ENCODE measurements at regions not wholly inside any gene's neighbourhood (a gene's known extent, or its start where the extent isn't known, plus 50 kb on each side); places are given as distances from the start of the nearest gene placed in this dataset.

GRCh38 chr12:61985830-61986229 lies 274.4 kb upstream of the USP15 start:
- no peak for DNase-seq
- no peak for TF ChIP-seq CTCF (IDR thresholded peaks at IDR 0.05)
- CTCF ChIA-PET = no interaction called here
- Mint-ChIP-seq H3K9me3 (no peaks in the 10 kb centered on the region), H3K27me3 (no peaks in the 10 kb centered on the region), H3K4me3 (no peak overlapping the region), H3K36me3 (ENCODE audit: low read depth) (no peaks in the 10 kb centered on the region), H3K4me1 (ENCODE audit: low read depth) (no peaks in the 10 kb centered on the region), H3K27ac (no peak overlapping the region)
- POLR2A ChIA-PET = no interaction called here
- intact Hi-C loops (cut with micrococcal nuclease) = no loop called here
- ATAC-seq = no peak

- ATAC-seq = no peak
- no peak for DNase-seq
- Mint-ChIP-seq H3K9me3 (no peaks in the 10 kb centered on the region), H3K4me1 (ENCODE audit: low read depth) (no peaks in the 10 kb centered on the region), H3K4me3 (no peak overlapping the region), H3K27me3 (no peaks in the 10 kb centered on the region), H3K27ac (no peak overlapping the region), H3K36me3 (ENCODE audit: low read depth) (no peaks in the 10 kb centered on the region)
- ChIA-PET CTCF (no interaction called here), POLR2A (no interaction called here)
- intact Hi-C loops (cut with micrococcal nuclease) = no loop called here
- TF ChIP-seq CTCF (IDR thresholded peaks at IDR 0.05) = no peak
These were observed 273.0 kb upstream of the USP15 start for GRCh38 chr12:61987173-61987572.

GRCh38 chr12:61991661-61992060 lies 268.5 kb upstream of the USP15 start:
- no peak for TF ChIP-seq CTCF (IDR thresholded peaks at IDR 0.05)
- Mint-ChIP-seq H3K4me3 (no peak overlapping the region), H3K27me3 (no peaks in the 10 kb centered on the region), H3K27ac (no peak overlapping the region), H3K36me3 (ENCODE audit: low read depth) (no peaks in the 10 kb centered on the region), H3K4me1 (ENCODE audit: low read depth) (no peaks in the 10 kb centered on the region), H3K9me3 (no peaks in the 10 kb centered on the region)
- ChIA-PET POLR2A (interaction anchor here (0.6 kb wide), 1 partner anchor 346 kb away, joined by 3 read pairs; no protein-coding TSS in a partner anchor), CTCF (interaction anchor here (1.2 kb wide), 1 partner anchor 132 kb away, joined by 3 read pairs; no protein-coding TSS in a partner anchor)
- intact Hi-C loops (cut with micrococcal nuclease) = no loop called here
- ATAC-seq (no peak), DNase-seq (no peak)

GRCh38 chr12:61993734-61994345 lies 266.4 kb upstream of the USP15 start:
- ATAC-seq = peak; percentile 47
- CTCF ChIA-PET = interaction anchor here (1.2 to 2.0 kb wide), 4 partner anchors 9 to 130 kb away, joined by 4 to 5 read pairs (median 4); no protein-coding TSS in a partner anchor

More at GRCh38 chr12:61993734-61994345, 266.4 kb upstream of the USP15 start:
- H3K27ac Mint-ChIP-seq = no peak overlapping the region
- no peaks in the 10 kb centered on the region for H3K36me3 Mint-ChIP-seq (ENCODE audit: low read depth)
- POLR2A ChIA-PET = no interaction called here
- intact Hi-C loops (cut with micrococcal nuclease) = no loop called here
- H3K4me1 Mint-ChIP-seq (ENCODE audit: low read depth) = no peaks in the 10 kb centered on the region
- DNase-seq = no peak
- peaks cover 3% of the 10 kb centered on the region for H3K27me3 Mint-ChIP-seq
- H3K4me3 Mint-ChIP-seq = no peak overlapping the region
- peak; percentile 62 for TF ChIP-seq CTCF (IDR thresholded peaks at IDR 0.05)
- H3K9me3 Mint-ChIP-seq = no peaks in the 10 kb centered on the region
